Activated B cell treated with CpG ODN at 0.5 μM for 24 hours (primary cell): ENCODE measurements at regions not wholly inside any gene's neighbourhood (a gene's known extent, or its start where the extent isn't known, plus 50 kb on each side); places are given as distances from the start of the nearest gene placed in this dataset.

Source experiments
- ATAC-seq: fragments of 200-7000 bp; cut with Tn5 transposase; one replicate; pipeline ENCODE4 v1.10.0; 2021; ENCODE audit warnings: low read depth, mild to moderate bottlenecking, moderate library complexity
- CTCF ChIA-PET: fragments of 350-600 bp; sonication (Branson Sonifier 250); formaldehyde crosslinking; loops from one replicate; lab custom pipeline; 2021; ENCODE audit warnings: antibody characterized with exemption; lab: Charles Lee
- POLR2A ChIA-PET: fragments of 350-600 bp; sonication (Branson Sonifier 250); formaldehyde crosslinking; loops from one replicate; lab custom pipeline; 2021; ENCODE audit warnings: antibody characterized with exemption; lab: Charles Lee
- DNase-seq: peaks from one replicate; pipeline ENCODE4 v3.0.0; 2022
- H3K27ac Mint-ChIP-seq: one replicate; pipeline ENCODE4 v1.8.0; 2020; ENCODE audit warnings: mixed read lengths
- H3K27me3 Mint-ChIP-seq: one replicate; pipeline ENCODE4 v1.8.0; 2021; ENCODE audit warnings: mixed read lengths
- H3K36me3 Mint-ChIP-seq: one replicate; pipeline ENCODE4 v1.8.0; 2021; ENCODE audit warnings: low read depth, mixed read lengths
- H3K4me1 Mint-ChIP-seq: one replicate; pipeline ENCODE4 v1.8.0; 2021; ENCODE audit warnings: mixed read lengths
- H3K4me3 Mint-ChIP-seq: one replicate; pipeline ENCODE4 v1.8.0; 2020; ENCODE audit warnings: mild to moderate bottlenecking, mixed read lengths
- H3K9me3 Mint-ChIP-seq: one replicate; pipeline ENCODE4 v1.8.0; 2020; ENCODE audit warnings: mixed read lengths
- CTCF ChIP-seq: fragments of 200-600 bp; IDR thresholded peaks from one replicate; pipeline ENCODE4 v1.8.0; 2022; ENCODE audit warnings: antibody characterized with exemption, mild to moderate bottlenecking
- intact Hi-C: fragments of 100-400 bp; cut with micrococcal nuclease; formaldehyde crosslinking; loops from one replicate; pipeline ENCODE4 v1.15.1; 2024

- intact Hi-C loops = no loop called here
- Mint-ChIP-seq H3K9me3 (peaks cover 5% of the 10 kb centered on the region), H3K27ac (no peak overlapping the region), H3K27me3 (no peaks in the 10 kb centered on the region), H3K4me3 (no peak overlapping the region), H3K4me1 (no peaks in the 10 kb centered on the region), H3K36me3 (no peaks in the 10 kb centered on the region)
- no peak for TF ChIP-seq CTCF
- DNase-seq = no peak
- POLR2A ChIA-PET = no interaction called here
- ATAC-seq = no peak
- CTCF ChIA-PET = no interaction called here
Observed at GRCh38 chr2:76387294-76387693, 676.6 kb upstream of the GCFC2 start.

GRCh38 chr2:76385943-76386342, 675.2 kb upstream of the GCFC2 start:
- Mint-ChIP-seq H3K4me1 (no peaks in the 10 kb centered on the region), H3K36me3 (no peaks in the 10 kb centered on the region), H3K9me3 (peaks cover 5% of the 10 kb centered on the region), H3K27ac (no peak overlapping the region), H3K27me3 (no peaks in the 10 kb centered on the region), H3K4me3 (no peak overlapping the region)
- ATAC-seq = no peak
- intact Hi-C loops = no loop called here
- ChIA-PET POLR2A (no interaction called here), CTCF (no interaction called here)
- TF ChIP-seq CTCF = no peak
- DNase-seq = no peak

- Mint-ChIP-seq H3K36me3 (no peaks in the 10 kb centered on the region), H3K4me1 (no peaks in the 10 kb centered on the region), H3K4me3 (no peak overlapping the region), H3K27me3 (no peaks in the 10 kb centered on the region), H3K27ac (no peak overlapping the region), H3K9me3 (peaks cover 6% of the 10 kb centered on the region)
- ChIA-PET POLR2A (no interaction called here), CTCF (no interaction called here)
- ATAC-seq (no peak), DNase-seq (no peak)
- intact Hi-C loops = no loop called here
- no peak for TF ChIP-seq CTCF
Observed at GRCh38 chr2:76381624-76382023, 670.9 kb upstream of the GCFC2 start.

- no peak for TF ChIP-seq CTCF
- POLR2A ChIA-PET = no interaction called here
- Mint-ChIP-seq H3K4me3 (no peak overlapping the region), H3K36me3 (no peaks in the 10 kb centered on the region), H3K4me1 (no peaks in the 10 kb centered on the region), H3K27ac (no peak overlapping the region), H3K27me3 (no peaks in the 10 kb centered on the region), H3K9me3 (peaks cover 7% of the 10 kb centered on the region)
- ATAC-seq (no peak), DNase-seq (no peak)
- intact Hi-C loops = no loop called here
- CTCF ChIA-PET = no interaction called here
Observed at GRCh38 chr2:76378140-76378539, 667.4 kb upstream of the GCFC2 start.

- no peak overlapping the region for H3K27ac Mint-ChIP-seq
- peaks cover 5% of the 10 kb centered on the region for H3K9me3 Mint-ChIP-seq
- no peaks in the 10 kb centered on the region for H3K36me3 Mint-ChIP-seq
- H3K4me1 Mint-ChIP-seq = no peaks in the 10 kb centered on the region
- ATAC-seq (no peak), DNase-seq (no peak)
- no peak for TF ChIP-seq CTCF
- intact Hi-C loops = no loop called here
- no peak overlapping the region for H3K4me3 Mint-ChIP-seq
- POLR2A ChIA-PET = no interaction called here
- CTCF ChIA-PET = no interaction called here
- no peaks in the 10 kb centered on the region for H3K27me3 Mint-ChIP-seq
Observed at GRCh38 chr2:76341439-76341838, 630.7 kb upstream of the GCFC2 start.
